ENCODE measurements at regions not wholly inside any gene's neighbourhood (a gene's known extent, or its start where the extent isn't known, plus 50 kb on each side); places are given as distances from the start of the nearest gene placed in this dataset.

DNA sequence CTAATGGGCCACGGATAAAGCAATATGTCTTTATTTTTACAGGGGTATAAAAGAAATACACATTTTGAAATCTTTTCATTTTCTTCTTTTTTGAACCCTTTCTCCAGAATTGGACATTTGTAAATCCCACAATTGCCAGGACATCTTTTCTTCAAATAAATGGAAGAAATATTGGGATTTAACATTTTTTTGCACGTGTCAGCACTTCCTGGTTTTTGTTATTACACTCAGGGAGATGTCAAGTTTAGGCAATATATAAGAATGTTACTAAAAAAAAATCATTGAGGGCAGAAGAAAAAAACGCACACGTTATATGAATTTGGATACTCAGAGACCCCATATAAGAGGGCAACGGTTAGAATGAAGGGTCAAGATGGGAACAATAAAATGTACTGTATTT lies 78.3 kb upstream of the TMCO5A start:
- no peaks in the 10 kb centered on the region for H3K27me3 ChIP-seq (ENCODE audit: insufficient read depth, low read depth, severe bottlenecking)
- H3K36me3 ChIP-seq: no peaks in the 10 kb centered on the region

DNA sequence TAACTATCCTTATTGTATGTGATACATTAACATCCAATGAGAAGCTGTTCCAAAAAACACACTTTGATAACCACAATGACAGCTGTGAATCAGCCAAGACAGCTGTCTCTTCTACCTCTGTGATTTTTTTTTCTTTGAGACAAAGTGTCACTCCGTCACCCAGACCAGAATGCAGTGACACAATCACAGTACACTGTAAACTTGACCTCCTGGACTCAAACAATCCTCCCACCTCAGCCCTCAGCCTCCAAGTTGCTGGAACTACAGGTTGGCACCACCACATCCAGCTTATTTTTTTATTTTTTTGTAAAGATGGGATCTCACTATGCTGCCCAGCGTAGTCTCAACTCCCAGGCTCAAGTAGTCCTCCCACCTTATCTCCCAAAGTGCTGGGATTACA lies 73.5 kb upstream of the TMCO5A start:
- Histone ChIP-seq H3K4me3 (ENCODE audit: low read depth, low read length) (no peak overlapping the region), H3K27me3 (ENCODE audit: insufficient read depth, low read depth, severe bottlenecking) (no peaks in the 10 kb centered on the region), H3K27ac (no peak overlapping the region), H3K36me3 (no peaks in the 10 kb centered on the region), H3K9me3 (ENCODE audit: severe bottlenecking) (no peaks in the 10 kb centered on the region)
- TF ChIP-seq, protein P1, sequence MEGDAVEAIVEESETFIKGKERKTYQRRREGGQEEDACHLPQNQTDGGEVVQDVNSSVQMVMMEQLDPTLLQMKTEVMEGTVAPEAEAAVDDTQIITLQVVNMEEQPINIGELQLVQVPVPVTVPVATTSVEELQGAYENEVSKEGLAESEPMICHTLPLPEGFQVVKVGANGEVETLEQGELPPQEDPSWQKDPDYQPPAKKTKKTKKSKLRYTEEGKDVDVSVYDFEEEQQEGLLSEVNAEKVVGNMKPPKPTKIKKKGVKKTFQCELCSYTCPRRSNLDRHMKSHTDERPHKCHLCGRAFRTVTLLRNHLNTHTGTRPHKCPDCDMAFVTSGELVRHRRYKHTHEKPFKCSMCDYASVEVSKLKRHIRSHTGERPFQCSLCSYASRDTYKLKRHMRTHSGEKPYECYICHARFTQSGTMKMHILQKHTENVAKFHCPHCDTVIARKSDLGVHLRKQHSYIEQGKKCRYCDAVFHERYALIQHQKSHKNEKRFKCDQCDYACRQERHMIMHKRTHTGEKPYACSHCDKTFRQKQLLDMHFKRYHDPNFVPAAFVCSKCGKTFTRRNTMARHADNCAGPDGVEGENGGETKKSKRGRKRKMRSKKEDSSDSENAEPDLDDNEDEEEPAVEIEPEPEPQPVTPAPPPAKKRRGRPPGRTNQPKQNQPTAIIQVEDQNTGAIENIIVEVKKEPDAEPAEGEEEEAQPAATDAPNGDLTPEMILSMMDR (IDR thresholded peaks at IDR 0.05; ENCODE audit: low read depth, low read length): no peak
- DNase-seq: no peak

More for the DNA sequence above, 78.3 kb upstream of the TMCO5A start:
- H3K27ac ChIP-seq: no peak overlapping the region
- H3K9me3 ChIP-seq (ENCODE audit: severe bottlenecking): no peaks in the 10 kb centered on the region
- DNase-seq: no peak
- TF ChIP-seq, protein P1 (IDR thresholded peaks at IDR 0.05; ENCODE audit: low read depth, low read length): no peak
- H3K4me3 ChIP-seq (ENCODE audit: low read depth, low read length): no peak overlapping the region

DNA sequence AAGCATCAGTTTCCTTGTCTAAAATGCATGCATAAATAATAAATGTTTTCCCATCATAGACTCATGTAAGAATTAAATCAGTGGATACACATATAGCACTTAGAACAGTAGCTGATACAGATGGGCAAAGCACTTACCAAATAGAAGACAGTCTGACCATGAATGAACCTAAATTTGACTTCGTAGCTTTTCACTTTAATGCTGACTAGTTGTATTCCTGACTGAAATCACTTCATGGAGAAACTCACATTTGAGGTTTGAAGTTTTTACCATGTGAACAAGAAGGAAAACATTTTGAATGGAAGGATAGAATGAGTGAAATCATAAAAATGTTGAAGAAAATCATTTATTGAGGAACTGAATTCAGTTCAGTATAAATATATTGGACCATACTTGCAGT lies 68.8 kb upstream of the TMCO5A start:
- Histone ChIP-seq H3K36me3 (no peaks in the 10 kb centered on the region), H3K4me3 (ENCODE audit: low read depth, low read length) (no peak overlapping the region), H3K9me3 (ENCODE audit: severe bottlenecking) (no peaks in the 10 kb centered on the region), H3K27me3 (ENCODE audit: insufficient read depth, low read depth, severe bottlenecking) (no peaks in the 10 kb centered on the region), H3K27ac (no peak overlapping the region)
- TF ChIP-seq, protein P1 (IDR thresholded peaks at IDR 0.05; ENCODE audit: low read depth, low read length): no peak
- no peak for DNase-seq

DNA sequence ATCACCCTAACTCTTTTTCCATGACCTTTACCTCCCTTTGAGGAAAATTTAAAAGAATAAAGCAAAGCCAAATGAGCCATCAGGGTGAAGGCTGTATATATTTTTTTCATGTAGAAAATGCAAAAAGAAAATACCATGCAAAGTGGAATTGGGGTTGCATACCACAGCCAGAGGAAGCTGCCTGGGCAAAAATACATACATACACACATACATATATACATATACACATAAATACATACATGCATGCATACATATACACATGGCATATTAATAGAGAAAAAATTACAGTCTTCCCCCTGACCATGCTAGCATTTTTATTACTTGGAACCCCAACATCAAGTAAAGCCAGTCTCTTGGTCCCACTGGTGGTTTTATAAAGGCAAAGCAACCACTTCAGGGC lies 63.7 kb upstream of the TMCO5A start:
- no peak overlapping the region for H3K4me3 ChIP-seq (ENCODE audit: low read depth, low read length)

DNA sequence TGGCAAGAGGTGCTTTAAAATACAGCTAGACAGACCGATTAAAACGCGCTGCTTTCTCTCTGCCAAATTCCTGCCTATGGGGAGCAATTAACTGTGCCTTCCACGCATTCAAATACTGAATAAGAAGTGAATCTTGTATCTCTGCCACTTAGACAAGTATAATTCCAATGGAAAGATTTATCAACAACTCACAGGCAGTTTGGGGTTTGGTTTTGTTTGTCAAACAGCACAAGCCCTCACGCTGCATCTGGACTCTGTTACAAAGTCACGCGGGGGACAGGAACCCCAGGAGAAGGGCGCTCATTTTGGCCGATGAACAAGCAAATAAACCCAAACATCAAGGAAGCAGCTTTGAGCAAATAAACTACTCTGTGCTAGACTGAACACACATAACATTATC lies 61.8 kb upstream of the TMCO5A start:
- Histone ChIP-seq H3K27ac (no peak overlapping the region), H3K9me3 (ENCODE audit: severe bottlenecking) (no peaks in the 10 kb centered on the region), H3K27me3 (ENCODE audit: insufficient read depth, low read depth, severe bottlenecking) (no peaks in the 10 kb centered on the region), H3K4me3 (ENCODE audit: low read depth, low read length) (no peak overlapping the region), H3K36me3 (no peaks in the 10 kb centered on the region)
- TF ChIP-seq, protein P1 (IDR thresholded peaks at IDR 0.05; ENCODE audit: low read depth, low read length): no peak
- no peak for DNase-seq

More for the DNA sequence above, 63.7 kb upstream of the TMCO5A start:
- H3K27me3 ChIP-seq (ENCODE audit: insufficient read depth, low read depth, severe bottlenecking): no peaks in the 10 kb centered on the region
- H3K9me3 ChIP-seq (ENCODE audit: severe bottlenecking): no peaks in the 10 kb centered on the region
- no peak for DNase-seq
- H3K36me3 ChIP-seq: no peaks in the 10 kb centered on the region
- no peak overlapping the region for H3K27ac ChIP-seq
- TF ChIP-seq, protein P1 (IDR thresholded peaks at IDR 0.05; ENCODE audit: low read depth, low read length): no peak

DNA sequence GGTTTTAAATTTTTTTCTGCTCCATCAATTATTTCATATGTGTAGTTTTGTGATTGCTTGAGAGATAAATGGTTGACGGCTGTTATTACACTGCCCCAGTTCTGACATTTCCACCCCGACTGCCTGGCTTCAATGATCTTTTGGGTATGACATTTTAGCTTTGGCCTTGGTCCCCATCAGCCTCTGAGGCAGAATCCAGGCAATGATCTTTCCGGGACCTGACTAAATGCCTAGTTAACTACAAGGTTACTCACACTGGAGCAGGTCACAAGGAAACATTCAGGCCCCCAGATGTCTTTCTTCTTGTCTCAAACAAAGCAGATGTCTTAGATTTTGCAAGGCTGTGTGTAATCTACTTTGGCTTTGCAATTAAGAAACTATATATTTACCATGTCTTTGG lies 61.1 kb upstream of the TMCO5A start:
- H3K27me3 ChIP-seq (ENCODE audit: insufficient read depth, low read depth, severe bottlenecking): no peaks in the 10 kb centered on the region
- no peaks in the 10 kb centered on the region for H3K9me3 ChIP-seq (ENCODE audit: severe bottlenecking)
- TF ChIP-seq, protein P1 (IDR thresholded peaks at IDR 0.05; ENCODE audit: low read depth, low read length): no peak
- no peak overlapping the region for H3K4me3 ChIP-seq (ENCODE audit: low read depth, low read length)
- H3K36me3 ChIP-seq: no peaks in the 10 kb centered on the region
- DNase-seq: no peak
- H3K27ac ChIP-seq: no peak overlapping the region
